ENCODE measurements at regions not wholly inside any gene's neighbourhood (a gene's known extent, or its start where the extent isn't known, plus 50 kb on each side); places are given as distances from the start of the nearest gene placed in this dataset.

- Histone ChIP-seq H2AFZ (ENCODE audit: low read depth, low read length) (no peak overlapping the region), H3K36me3 (ENCODE audit: control insufficient read depth in 2 of 2, extremely low read depth in 1 of 2, insufficient read depth in 2 of 2, low read length in 2 of 2) (no peaks in the 10 kb centered on the region), H3K9me3 (replicated peaks; ENCODE audit: control insufficient read depth, insufficient read depth, low read length) (no peaks in the 10 kb centered on the region), H3K4me1 (ENCODE audit: control insufficient read depth, extremely low read depth, insufficient read depth, low read length) (no peaks in the 10 kb centered on the region), H3K27me3 (ENCODE audit: control insufficient read depth in 2 of 2, insufficient read depth in 2 of 2, low read length in 2 of 2) (no peaks in the 10 kb centered on the region), H4K20me1 (replicated peaks; ENCODE audit: control insufficient read depth, extremely low read depth, insufficient read depth, low read length) (no peaks in the 10 kb centered on the region), H3K9ac (replicated peaks; ENCODE audit: extremely low read depth, insufficient read depth, low read length) (no peak overlapping the region), H3K4me2 (ENCODE audit: insufficient read depth, low read length) (no peak overlapping the region), H3K27ac (ENCODE audit: insufficient read depth, low read depth, low read length) (no peak overlapping the region), H3K9me1 (replicated peaks; ENCODE audit: control insufficient read depth, extremely low read depth, insufficient read depth, low read length) (no peaks in the 10 kb centered on the region), H3K79me2 (ENCODE audit: control insufficient read depth, insufficient read depth, low read length) (no peaks in the 10 kb centered on the region), H3K4me3 (replicated peaks in 1 of 3; ENCODE audit: insufficient read depth in 1 of 3, low read depth in 1 of 3, low read length in 3 of 3) (no peak overlapping the region)
- ChIA-PET POLR2A (no interaction called here), CTCF (no interaction called here)
- TF ChIP-seq MAX (IDR thresholded peaks at IDR 0.05; ENCODE audit: insufficient read depth, insufficient read length) (no peak), GATA2 (IDR thresholded peaks at IDR 0.05; ENCODE audit: insufficient read depth, insufficient read length, low read depth, low read length) (no peak), JUN (IDR thresholded peaks at IDR 0.05; ENCODE audit: borderline replicate concordance, insufficient read depth, insufficient read length, low read depth) (no peak), CTCF (IDR thresholded peaks at IDR 0.05; ENCODE audit: extremely low read depth in 1 of 2, insufficient read depth in 1 of 2, low read depth in 1 of 2, low read length in 2 of 2) (no peak), FOS (IDR thresholded peaks at IDR 0.05; ENCODE audit: borderline replicate concordance, insufficient read depth, low read length) (no peak), POLR2AphosphoS5 (IDR thresholded peaks at IDR 0.05; ENCODE audit: insufficient read depth, low read depth, low read length) (no peak), EZH2 (IDR thresholded peaks at IDR 0.05; ENCODE audit: borderline replicate concordance, low read depth, low read length, severe bottlenecking) (no peak)
- no peak for FAIRE-seq
- BruUV-seq (replicated peaks) = no TSS peak
- no peak for DNase-seq (ENCODE audit: low read depth, low spot score)
- intact Hi-C loops (cut with micrococcal nuclease) (no loop called here), dilution Hi-C loops (cut with MboI; ENCODE audit: extremely low pct_ligation_motif_present, low sequenced_read_pairs) (no loop called here)
These were observed 71.1 kb downstream of the RTL6 start for GRCh38 chr22:44426981-44427380.

All from endothelial cell of umbilical vein (primary cell).